SH-SY5Y (cell line): ENCODE measurements at regions not wholly inside any gene's neighbourhood (a gene's known extent, or its start where the extent isn't known, plus 50 kb on each side); places are given as distances from the start of the nearest gene placed in this dataset.

Experiments
- GATA2 ChIP-seq: IDR thresholded peaks from 2 replicates; pipeline ENCODE4 v1.6.1; 2011; ENCODE audit warnings: mild to moderate bottlenecking, low read depth, low read length
- GATA3 ChIP-seq: IDR thresholded peaks from 2 replicates; pipeline ENCODE4 v1.6.1; 2011; ENCODE audit warnings: low read depth, mild to moderate bottlenecking, low read length, moderate library complexity

DNA sequence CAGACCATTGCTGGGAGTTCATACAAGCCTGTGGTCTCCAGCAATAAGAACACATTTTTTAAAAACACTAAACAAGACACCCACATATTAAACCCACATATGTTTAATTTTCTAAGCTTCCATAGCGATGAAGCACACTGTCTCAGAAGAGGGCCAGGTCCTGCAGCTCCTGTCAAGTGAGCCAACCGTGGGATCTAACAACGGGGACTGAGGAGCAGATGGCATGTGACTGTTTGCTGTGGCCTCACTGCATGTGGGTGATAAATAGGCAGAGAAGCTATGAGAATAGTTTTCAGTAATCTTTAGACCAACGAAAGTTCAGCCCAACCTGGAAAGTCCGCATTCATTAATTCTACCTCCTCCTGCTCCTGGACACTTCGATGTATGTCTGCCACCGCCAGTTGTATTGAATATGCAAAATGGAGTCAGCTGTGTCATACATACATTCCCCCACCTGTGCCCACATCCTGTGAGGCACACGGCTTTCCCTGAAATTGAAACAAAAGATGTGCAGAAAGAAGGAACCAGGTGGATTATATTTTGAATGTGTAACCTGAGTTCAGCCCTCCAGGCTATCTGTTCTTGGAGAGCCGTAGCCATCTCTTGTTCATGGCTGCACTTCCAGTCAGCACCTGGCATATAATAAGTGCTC, 88.2 kb downstream of the MIS18A start:
- TF ChIP-seq GATA2 (no peak), GATA3 (no peak)
